LNCaP clone FGC (cell line): ENCODE measurements at regions not wholly inside any gene's neighbourhood (a gene's known extent, or its start where the extent isn't known, plus 50 kb on each side); places are given as distances from the start of the nearest gene placed in this dataset.

Source experiments
- DNase-seq: peaks from one replicate; pipeline ENCODE4 v3.0.0-alpha.2; 2011; ENCODE audit warnings: low read depth
- H3K4me3 ChIP-seq: 2 replicates; pipeline ENCODE4 v1.5.1; 2011; ENCODE audit warnings: mild to moderate bottlenecking, low read depth, low read length, control low read depth
- TF ChIP-seq, protein P1 (sequence below): IDR thresholded peaks from 2 replicates; pipeline ENCODE4 v1.5.1; 2012; ENCODE audit warnings: mild to moderate bottlenecking; ENCODE audit not compliant: control insufficient read depth, insufficient read depth; ENCODE audit errors: extremely low read depth

DNA sequence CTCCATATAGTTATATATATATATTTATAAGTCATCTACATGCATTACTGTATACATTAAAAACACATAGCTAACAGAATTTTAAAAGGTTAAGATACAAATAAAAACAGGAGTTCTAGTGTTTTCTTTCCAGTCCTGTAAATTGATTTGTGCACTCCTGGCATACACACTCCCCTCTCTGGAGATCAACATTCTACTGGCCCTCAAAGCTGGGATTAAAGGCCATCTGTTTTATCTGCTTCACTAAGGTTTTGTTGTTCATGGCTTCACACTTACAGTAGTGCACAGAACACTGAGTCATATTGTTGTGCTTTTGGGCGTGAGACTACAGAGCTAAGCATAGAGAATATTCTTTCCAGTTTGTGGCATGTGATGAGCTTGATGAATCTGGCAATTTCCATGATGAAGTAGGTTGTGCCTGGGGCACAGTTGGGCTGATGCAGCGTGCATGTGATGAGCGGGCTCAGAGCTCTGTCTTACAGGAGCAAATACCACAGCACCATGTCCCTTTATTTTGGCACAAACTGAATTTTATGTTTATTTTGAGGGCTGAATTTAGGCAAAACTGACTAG is 98.2 kb downstream of the TAF11L14 start:
- TF ChIP-seq, protein P1, sequence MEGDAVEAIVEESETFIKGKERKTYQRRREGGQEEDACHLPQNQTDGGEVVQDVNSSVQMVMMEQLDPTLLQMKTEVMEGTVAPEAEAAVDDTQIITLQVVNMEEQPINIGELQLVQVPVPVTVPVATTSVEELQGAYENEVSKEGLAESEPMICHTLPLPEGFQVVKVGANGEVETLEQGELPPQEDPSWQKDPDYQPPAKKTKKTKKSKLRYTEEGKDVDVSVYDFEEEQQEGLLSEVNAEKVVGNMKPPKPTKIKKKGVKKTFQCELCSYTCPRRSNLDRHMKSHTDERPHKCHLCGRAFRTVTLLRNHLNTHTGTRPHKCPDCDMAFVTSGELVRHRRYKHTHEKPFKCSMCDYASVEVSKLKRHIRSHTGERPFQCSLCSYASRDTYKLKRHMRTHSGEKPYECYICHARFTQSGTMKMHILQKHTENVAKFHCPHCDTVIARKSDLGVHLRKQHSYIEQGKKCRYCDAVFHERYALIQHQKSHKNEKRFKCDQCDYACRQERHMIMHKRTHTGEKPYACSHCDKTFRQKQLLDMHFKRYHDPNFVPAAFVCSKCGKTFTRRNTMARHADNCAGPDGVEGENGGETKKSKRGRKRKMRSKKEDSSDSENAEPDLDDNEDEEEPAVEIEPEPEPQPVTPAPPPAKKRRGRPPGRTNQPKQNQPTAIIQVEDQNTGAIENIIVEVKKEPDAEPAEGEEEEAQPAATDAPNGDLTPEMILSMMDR: no peak
- no peak for DNase-seq
- no peak overlapping the region for H3K4me3 ChIP-seq

DNA sequence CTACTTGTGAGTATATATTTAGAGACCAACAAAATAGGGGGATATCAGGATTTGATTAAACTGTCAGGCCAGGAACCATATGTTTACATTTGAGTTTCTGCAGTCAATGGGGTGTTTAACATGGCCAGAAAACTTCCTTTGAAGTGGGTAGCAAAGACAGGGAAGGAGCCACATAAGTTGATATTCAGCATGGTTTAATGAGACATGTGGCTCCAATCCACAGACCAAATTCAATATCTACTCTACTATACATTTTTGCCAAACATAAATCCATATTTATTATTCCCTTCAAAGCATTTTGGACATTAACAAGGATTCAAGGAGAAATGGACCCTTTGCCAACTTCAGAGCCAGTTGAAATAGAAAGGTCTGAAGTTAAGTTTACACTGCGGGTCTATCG is 99.8 kb downstream of the TAF11L14 start:
- no peak overlapping the region for H3K4me3 ChIP-seq
- TF ChIP-seq, protein P1: no peak
- no peak for DNase-seq

DNA sequence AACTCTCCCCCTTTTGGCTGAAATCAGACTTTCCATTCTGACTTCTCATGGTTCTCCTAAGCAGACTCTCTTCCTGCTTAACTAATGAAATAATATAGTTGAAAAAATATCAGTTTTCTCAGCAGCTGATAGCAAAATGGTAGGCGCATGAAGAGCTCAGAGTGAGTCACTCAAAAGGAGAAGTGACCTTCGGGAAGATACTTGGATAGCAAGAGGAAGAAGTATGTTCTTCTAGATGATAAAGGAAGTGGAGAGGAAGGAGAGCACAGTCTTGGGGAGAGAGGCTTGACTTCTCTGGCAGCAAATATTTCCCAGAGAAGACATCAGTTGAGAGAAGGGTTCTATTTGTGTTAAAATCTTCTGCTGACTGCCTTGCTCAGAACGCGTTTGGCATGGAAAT is 101.5 kb downstream of the TAF11L14 start:
- H3K4me3 ChIP-seq: no peak overlapping the region
- no peak for DNase-seq
- TF ChIP-seq, protein P1: no peak

DNA sequence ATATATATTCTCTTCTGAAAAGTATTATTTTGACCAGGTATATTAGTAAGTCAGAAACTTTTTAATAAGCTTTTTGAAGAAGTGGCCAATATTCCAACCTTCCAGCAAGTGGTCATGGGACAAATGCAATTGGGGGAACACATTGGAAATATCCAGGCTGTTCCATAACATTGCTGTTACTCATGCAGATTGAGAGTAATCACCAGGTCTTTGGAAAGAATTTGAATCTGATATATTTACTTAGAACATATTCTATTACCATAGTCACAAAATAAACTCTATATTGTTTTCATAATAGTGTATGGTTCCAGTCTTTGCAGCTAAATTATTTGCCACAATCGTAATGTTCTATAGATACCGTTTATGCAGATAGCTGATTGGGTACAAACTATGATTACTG is 102.8 kb downstream of the TAF11L14 start:
- no peak for DNase-seq
- H3K4me3 ChIP-seq: no peak overlapping the region
- TF ChIP-seq, protein P1: no peak

DNA sequence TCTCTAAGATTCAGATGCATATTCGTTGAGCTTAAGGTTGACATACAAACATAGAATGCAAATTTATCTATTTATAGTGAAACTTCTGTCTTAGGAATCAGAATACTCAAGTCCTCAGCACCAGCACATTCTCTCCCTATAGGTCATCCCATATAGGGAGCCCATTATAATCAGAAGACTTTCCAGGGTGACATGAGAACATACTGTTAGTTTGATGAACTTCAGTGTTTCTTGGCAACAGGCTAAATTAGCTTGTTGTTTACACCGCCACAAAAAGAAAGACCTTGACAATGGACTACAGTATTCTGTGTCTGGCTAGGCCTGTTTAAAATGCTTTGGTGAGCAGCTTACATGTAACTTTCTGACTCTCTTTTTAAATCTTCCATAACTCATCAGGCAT is 104.2 kb downstream of the TAF11L14 start:
- TF ChIP-seq, protein P1: no peak
- no peak for DNase-seq

DNA sequence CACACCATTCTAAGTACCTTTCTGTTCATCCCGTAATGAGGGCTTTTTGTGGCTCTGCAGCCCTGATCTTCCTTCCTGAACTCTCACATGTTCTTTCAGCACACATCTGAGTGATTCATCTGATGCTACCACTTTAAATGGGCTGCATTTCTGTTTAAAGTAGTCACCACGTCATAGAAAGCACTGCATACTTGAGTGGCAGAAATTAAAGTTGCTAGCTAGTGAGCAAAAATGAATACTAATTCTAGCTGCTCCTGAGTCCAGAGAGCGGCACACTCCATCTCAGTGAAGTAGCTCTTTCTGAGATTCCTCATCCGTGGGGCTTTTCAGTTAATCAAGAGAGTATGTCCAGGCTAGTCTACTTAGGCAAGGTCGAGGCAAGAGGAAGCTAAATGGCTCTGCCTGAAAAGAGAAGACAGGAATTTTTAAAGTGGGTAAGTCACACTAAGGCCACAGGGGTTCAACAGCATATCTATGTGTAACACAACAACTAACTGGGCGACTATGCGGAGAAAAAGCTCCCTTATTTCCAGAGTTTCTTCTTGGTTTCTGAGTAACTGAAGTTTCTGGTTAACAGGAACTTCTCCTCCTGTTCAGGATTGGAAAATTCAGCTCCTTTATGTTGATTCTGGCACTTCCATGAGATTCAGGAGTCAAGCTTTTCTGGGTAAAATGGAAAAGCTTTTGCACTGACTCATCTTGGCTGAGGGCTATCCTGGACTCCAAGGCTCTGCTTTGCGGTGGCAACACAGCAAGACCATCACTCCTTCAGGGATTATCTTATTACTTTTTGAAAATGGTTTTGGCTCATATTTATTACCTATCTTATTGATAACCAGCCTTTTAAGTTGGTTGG is 109.5 kb downstream of the TAF11L14 start:
- TF ChIP-seq, protein P1: no peak
- H3K4me3 ChIP-seq: no peak overlapping the region
- no peak for DNase-seq

More for the DNA sequence above, 104.2 kb downstream of the TAF11L14 start:
- no peak overlapping the region for H3K4me3 ChIP-seq

DNA sequence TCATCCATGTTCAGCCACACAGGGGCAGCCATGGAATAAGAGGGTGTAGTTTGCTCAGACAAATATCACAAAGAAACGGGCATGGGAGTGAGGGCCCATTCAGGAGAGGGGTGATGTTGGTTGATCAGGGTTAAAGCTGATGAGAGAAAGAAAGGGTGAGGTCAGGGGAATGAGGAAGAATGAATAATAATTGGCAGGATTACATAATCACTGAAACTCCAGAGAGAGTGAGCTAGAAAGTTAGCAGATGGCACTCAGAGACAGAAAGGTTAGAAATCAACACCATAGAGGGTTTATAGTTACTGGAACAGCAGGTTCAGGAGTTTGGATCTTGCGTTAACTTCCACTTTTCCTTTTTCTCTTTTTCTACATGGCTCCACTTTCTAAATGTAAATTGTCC is 113.9 kb downstream of the TAF11L14 start:
- TF ChIP-seq, protein P1: no peak
- no peak overlapping the region for H3K4me3 ChIP-seq
- DNase-seq: no peak
